Chondrocyte (in vitro differentiated cells): ENCODE measurements at regions not wholly inside any gene's neighbourhood (a gene's known extent, or its start where the extent isn't known, plus 50 kb on each side); places are given as distances from the start of the nearest gene placed in this dataset.

Experiments used
- DNase-seq: peaks from one replicate; pipeline ENCODE4 v3.0.0; 2021; ENCODE audit warnings: mixed read lengths, low spot score
- H3K27ac Mint-ChIP-seq: one replicate; pipeline ENCODE4 v1.8.0; 2021; ENCODE audit warnings: mild to moderate bottlenecking, moderate library complexity, mixed read lengths; ENCODE audit not compliant: unreplicated experiment
- H3K27me3 Mint-ChIP-seq: 2 replicates; pipeline ENCODE4 v1.8.0; 2021; ENCODE audit warnings: low read depth, mixed read lengths
- H3K36me3 Mint-ChIP-seq: 2 replicates; pipeline ENCODE4 v1.8.0; 2021; ENCODE audit warnings: low read depth, mixed read lengths
- H3K4me1 Mint-ChIP-seq: 2 replicates; pipeline ENCODE4 v1.8.0; 2021; ENCODE audit warnings: low read depth, mild to moderate bottlenecking, mixed read lengths
- H3K4me3 Mint-ChIP-seq: one replicate; pipeline ENCODE4 v1.8.0; 2021; ENCODE audit warnings: mild to moderate bottlenecking, moderate library complexity, mixed read lengths; ENCODE audit not compliant: unreplicated experiment
- H3K9me3 Mint-ChIP-seq: 2 replicates; pipeline ENCODE4 v1.8.0; 2021; ENCODE audit warnings: low read depth, mixed read lengths
- CTCF ChIP-seq: fragments of 200-600 bp; sonication (generic); IDR thresholded peaks from 2 replicates; pipeline ENCODE4 v1.5.0; 2021; ENCODE audit warnings: antibody characterized with exemption, mild to moderate bottlenecking, moderate library complexity

GRCh38 chr3:22492342-22492741 is 710.8 kb upstream of the UBE2E2 start:
- no peaks in the 10 kb centered on the region for H3K36me3 Mint-ChIP-seq
- H3K27ac Mint-ChIP-seq: no peak overlapping the region
- H3K4me1 Mint-ChIP-seq: no peaks in the 10 kb centered on the region
- no peak for TF ChIP-seq CTCF
- DNase-seq: no peak
- peaks cover 5% of the 10 kb centered on the region for H3K27me3 Mint-ChIP-seq
- no peaks in the 10 kb centered on the region for H3K9me3 Mint-ChIP-seq
- H3K4me3 Mint-ChIP-seq: no peak overlapping the region

- Mint-ChIP-seq H3K4me1 (no peaks in the 10 kb centered on the region), H3K27ac (no peak overlapping the region), H3K27me3 (peaks cover 3% of the 10 kb centered on the region), H3K4me3 (no peak overlapping the region), H3K36me3 (no peaks in the 10 kb centered on the region), H3K9me3 (no peaks in the 10 kb centered on the region)
- no peak for TF ChIP-seq CTCF
- no peak for DNase-seq
Measured at GRCh38 chr3:22495241-22495640, 707.9 kb upstream of the UBE2E2 start.

GRCh38 chr3:22495791-22496190 is 707.3 kb upstream of the UBE2E2 start:
- no peaks in the 10 kb centered on the region for H3K36me3 Mint-ChIP-seq
- H3K27ac Mint-ChIP-seq: no peak overlapping the region
- peaks cover 2% of the 10 kb centered on the region for H3K27me3 Mint-ChIP-seq
- H3K9me3 Mint-ChIP-seq: peaks cover 2% of the 10 kb centered on the region
- no peak overlapping the region for H3K4me3 Mint-ChIP-seq
- TF ChIP-seq CTCF: no peak
- no peaks in the 10 kb centered on the region for H3K4me1 Mint-ChIP-seq
- no peak for DNase-seq

- TF ChIP-seq CTCF: no peak
Measured at GRCh38 chr3:22496641-22497040, 706.5 kb upstream of the UBE2E2 start.

GRCh38 chr3:22506871-22507270 is 696.3 kb upstream of the UBE2E2 start:
- no peak for TF ChIP-seq CTCF

More at GRCh38 chr3:22496641-22497040, 706.5 kb upstream of the UBE2E2 start:
- no peak overlapping the region for H3K27ac Mint-ChIP-seq
- peaks cover 2% of the 10 kb centered on the region for H3K27me3 Mint-ChIP-seq
- DNase-seq: no peak
- no peaks in the 10 kb centered on the region for H3K4me1 Mint-ChIP-seq
- H3K4me3 Mint-ChIP-seq: no peak overlapping the region
- no peaks in the 10 kb centered on the region for H3K36me3 Mint-ChIP-seq
- peaks cover 6% of the 10 kb centered on the region for H3K9me3 Mint-ChIP-seq

More at GRCh38 chr3:22506871-22507270, 696.3 kb upstream of the UBE2E2 start:
- Mint-ChIP-seq H3K27ac (no peak overlapping the region), H3K27me3 (peaks cover 8% of the 10 kb centered on the region), H3K4me3 (no peak overlapping the region), H3K9me3 (no peaks in the 10 kb centered on the region), H3K36me3 (no peaks in the 10 kb centered on the region), H3K4me1 (no peaks in the 10 kb centered on the region)
- no peak for DNase-seq
